ENCODE measurements at regions not wholly inside any gene's neighbourhood (a gene's known extent, or its start where the extent isn't known, plus 50 kb on each side); places are given as distances from the start of the nearest gene placed in this dataset.

GRCh38 chr13:26956522-26957142 is 196.0 kb upstream of the GPR12 start:
- TF ChIP-seq POLR2AphosphoS5 (IDR thresholded peaks at IDR 0.05) (no peak), CTCF (IDR thresholded peaks at IDR 0.05 in 8 of 11, conservative IDR thresholded peaks at IDR 0.05 in 3 of 11) (no peak), POLR2A (IDR thresholded peaks at IDR 0.05) (no peak)
